GM18870 (cell line): ENCODE measurements at regions not wholly inside any gene's neighbourhood (a gene's known extent, or its start where the extent isn't known, plus 50 kb on each side); places are given as distances from the start of the nearest gene placed in this dataset.
"Not testable (repeated sequence)": the region's sequence is repeated elsewhere in the genome, so short reads cannot be mapped to it uniquely, and the experiment has no call there.

Experiments used
- ATAC-seq: cut with Tn5 transposase; IDR thresholded peaks from one replicate; pipeline ENCODE4 v1.9.1; 2021; ENCODE audit warnings: moderate library complexity; ENCODE audit not compliant: unreplicated experiment

DNA sequence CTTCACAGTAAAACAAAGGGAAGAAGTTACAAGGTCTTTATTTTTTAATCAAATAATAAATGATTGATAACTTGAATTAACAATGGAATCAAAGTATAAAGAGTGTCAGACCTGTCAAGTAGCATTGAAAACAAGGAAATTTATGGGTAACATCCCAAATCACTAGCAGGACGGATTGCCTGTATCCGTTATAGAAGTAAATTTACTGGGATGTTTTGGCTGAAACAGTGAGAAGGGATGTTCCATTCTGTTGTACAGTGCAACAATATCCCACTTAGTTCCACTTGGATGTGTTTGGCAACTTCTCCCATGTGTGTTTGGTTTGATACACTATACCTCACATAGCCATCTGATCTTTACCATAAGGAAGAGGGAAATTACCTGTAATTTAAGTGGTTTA is 421.0 kb upstream of the CHD1 start:
- no peak for ATAC-seq

DNA sequence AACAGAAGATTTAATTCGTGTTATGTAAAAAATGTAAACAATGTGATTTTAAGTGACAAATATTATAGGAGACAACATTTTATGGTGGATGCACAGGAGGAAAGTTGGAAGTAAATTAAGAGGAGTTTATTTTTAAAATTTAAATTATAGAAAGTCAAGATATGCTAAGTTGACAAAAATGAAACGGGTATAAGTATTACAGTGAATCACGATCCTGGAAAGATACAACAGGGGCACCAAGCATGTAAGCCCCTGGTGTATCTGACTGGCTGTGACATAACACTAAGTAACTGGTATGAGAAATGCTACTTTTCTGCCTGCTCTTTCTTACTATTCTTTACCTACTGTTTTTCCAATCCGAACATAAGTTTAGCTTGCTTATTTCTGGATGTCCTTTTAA is 419.8 kb upstream of the CHD1 start:
- ATAC-seq = no peak

DNA sequence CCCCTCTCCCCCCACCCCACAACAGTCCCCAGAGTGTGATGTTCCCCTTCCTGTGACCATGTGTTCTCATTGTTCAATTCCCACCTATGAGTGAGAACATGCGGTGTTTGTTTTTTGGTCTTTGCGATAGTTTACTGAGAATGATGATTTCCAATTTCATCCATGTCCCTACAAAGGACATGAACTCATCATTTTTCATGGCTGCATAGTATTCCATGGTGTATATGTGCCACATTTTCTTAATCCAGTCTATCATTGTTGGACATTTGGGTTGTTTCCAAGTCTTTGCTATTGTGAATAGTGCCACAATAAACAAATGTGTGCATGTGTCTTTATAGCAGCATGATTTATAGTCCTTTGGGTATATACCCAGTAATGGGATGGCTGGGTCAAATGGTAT is 411.0 kb upstream of the CHD1 start:
- not testable (repeated sequence) for ATAC-seq

DNA sequence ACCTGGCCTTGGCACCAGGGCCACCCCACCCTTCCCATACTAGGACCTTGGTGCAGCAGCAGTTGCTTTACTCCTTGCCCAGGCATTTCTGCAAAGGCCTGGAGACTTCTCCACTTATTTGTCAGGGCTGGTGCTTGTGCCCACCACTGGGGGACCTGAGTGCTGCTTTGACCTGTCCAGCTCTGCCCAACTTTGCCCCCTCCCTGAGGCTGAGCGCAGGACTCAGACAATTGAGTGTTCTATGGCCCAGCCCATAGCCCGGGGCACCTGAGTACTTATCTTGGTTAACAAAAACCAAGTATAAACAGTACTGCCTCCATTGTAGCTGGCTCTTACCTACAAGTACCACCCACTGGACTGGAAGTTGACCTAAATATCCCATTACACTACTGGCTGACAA is 406.1 kb upstream of the CHD1 start:
- no peak for ATAC-seq

DNA sequence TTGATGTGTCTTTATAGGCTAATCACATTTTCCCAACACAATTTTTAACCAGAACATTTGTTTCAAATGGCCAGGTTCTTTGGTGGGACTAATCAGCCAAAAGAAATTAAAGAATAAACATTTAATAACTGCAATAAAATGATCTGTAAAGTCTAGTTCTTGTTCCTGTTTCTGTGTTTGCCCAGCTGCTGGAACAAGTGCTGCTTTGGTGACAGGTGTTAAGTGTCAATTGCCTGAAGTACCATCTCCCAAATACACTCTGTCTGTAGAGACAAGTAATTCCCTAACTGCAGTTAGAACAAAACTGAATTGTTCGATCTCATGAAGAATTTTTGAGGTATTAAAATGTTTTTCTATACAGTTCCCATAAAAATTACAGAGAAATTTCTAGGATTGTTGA is 402.3 kb upstream of the CHD1 start:
- no peak for ATAC-seq

DNA sequence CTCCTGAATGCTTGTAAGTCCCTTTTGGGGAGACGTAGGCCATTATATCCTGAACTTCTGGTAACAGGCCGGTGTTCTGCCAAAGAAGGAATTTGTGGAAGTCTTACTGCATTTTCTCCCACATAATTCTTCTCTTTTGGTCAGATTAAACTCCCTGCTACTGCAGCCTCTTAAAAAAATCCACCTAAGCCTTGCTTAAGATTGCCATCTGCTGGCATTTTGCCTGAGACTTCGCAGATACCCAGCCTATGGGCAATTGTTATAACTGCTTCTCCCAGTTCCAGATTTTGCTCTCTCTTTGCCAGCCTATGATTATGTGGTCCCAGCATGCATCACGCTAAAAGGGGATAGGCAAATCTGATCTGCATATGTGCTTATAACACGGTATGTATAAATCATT is 391.6 kb upstream of the CHD1 start:
- ATAC-seq = no peak

DNA sequence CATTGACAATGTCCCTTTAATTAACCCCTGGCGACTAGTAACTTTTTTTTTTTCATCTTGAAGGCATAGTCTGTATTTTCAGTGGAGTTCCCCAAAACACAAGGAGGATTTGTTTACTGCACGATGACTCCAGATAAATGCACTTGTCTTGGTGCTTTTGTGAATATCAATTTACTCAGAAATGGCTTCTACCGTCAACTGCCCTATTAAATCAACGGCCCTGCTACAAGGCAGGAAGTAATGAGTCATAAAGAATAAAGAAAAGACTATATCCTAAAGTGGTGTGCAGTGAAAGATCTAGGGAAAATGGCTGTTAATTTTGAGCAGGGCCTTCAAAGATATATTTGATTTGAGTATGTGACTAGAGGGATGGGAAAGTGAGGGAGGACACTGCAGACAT is 388.3 kb upstream of the CHD1 start:
- ATAC-seq = no peak

DNA sequence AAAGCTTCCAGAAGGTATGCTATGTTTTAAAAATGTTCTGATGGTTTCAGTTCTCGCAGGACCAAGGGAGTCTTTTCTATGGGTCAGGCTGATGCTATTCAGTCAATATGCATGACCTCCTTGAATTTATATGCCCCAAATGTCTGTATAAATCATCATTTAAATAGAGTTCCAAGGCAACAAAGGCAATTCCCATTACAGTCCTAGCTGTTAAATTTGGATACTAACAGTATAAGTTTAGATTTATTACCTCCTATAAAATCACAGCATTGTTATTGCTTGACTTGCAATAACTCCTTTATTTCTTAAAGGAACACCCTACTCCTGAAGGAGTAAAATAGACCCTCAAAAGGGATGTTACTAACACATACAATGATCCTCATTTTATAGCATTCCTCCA is 387.7 kb upstream of the CHD1 start:
- no peak for ATAC-seq

DNA sequence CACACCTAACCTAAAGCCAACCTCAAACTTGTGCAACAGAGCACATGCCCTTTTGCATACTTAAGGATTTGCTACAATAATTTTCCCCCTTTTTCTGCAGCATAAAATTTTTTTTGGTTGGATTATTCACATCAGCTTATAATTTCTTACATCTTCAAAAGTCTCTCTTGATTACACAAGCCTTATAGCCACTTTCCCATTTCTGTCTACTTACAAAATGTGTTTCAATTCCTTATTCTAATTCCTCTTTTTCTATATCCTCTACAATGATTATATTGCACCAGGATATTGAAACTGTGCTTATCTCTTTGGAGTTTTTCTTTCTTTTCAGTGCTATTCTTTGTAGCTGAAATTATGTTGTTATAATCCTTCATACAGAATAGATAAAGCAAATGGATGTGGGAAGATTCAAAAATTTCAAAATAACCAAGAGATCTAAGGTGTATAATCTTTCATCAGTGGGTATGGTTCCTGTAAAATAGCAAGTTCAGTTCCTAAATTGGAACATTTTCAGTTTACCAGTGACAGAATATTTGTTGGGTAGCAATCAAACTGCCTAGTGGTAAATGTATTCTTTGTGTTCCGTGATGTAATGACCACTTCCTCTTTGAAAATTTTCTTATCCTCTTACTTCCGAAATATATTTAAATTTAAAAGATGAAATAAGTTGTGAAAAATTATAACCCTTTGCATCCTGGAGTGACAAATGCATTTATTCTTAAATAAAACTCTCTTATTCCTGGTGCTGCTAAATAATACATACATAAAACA is 386.8 kb upstream of the CHD1 start:
- no peak for ATAC-seq

DNA sequence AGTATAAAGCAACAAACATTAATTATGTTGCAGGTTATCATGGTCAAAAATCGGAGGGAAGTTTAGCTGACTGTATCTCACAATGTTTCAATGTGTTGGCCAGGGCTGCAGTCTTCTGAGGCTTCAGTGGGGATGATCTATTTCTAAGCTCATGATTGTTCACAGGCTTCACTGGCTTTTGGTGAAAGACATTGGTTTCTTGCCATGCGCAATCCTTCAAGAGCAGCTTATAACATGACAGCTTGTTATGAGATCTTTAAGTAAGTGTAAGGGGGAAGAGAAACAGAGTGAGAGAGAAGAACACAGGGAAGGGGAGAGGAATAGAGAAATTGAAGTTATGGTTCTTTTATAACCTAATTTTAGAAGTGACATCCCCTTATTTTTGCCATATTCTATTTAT is 385.9 kb upstream of the CHD1 start:
- ATAC-seq = no peak

DNA sequence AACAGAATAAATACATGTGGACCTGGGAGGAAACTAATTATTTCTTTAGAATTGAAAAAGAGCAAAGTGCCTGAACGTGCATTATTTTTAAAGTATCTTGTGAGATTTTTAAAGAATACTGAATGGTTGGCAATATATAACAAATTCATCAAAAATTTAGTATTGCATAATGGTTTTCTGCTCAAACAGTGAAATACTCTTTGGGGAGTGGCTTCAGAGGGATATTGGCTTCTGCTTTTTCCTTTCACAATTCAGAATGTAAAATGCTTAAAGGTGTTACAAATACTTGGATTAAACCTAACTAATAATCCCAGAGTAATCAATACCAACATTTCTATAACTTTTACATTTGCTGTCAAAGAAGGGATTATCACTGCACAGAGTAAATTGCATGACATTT is 379.3 kb upstream of the CHD1 start:
- no peak for ATAC-seq

DNA sequence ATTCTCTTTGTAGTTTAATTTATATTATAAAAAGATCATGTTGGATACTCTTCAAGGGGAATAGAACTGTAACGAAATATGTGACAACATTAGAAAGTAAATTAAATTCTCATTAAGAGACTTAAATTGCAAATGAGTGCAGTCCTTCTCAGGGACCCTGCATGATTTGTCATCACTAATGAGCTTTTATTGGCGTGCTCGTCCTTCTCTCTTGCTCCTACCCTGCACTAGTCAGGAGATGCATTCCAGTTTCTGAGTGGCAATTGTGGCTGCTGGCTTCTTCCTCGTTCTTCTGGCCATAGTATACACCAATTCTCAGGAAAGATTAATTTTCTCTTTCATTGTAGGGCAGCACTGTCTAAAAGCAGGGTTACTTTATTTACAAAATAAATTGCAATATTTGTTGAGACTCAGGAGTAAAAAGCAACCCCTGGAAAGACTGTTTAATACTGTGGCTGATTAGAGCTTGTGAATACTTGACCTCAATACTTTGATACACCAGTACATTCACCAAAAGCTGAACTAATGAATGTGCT is 376.3 kb upstream of the CHD1 start:
- ATAC-seq = no peak

DNA sequence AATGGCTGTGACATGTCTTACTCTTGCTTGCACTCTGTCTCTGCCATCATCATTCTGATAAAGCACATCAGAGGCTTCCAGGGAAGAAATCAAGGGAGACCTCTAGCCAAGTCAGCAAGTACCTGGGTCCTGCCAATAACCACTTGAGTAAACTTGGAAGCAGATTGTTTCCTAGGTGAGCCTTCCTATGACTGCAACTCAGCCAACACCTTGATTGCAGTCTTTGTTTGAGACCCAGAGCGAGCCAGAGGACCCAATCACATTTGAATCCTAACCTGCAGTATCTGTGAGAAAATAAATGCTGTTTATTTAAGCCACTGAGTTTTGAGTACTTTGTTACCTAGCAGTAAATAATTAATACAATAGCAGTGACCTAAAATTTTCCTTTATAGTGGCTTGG is 356.8 kb upstream of the CHD1 start:
- no peak for ATAC-seq

DNA sequence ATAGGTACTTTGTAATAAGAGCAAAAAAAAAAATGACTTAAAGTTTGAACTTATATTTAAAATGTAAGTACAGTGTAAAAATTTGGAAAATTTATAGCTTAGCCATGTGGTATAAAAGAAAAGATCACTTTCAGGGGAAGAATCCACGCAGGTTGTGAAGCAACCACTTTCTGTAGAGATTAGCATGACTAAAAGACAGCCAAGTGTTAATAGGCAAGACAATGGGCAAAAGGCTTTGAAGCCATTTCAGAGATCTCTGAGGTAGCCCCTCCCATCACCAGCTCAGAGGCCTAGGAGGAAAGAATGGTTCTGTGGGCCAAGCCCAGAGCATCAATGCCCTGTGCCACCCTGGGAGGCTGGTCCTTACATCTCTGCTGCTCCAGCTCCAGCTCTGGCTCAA is 346.3 kb upstream of the CHD1 start:
- ATAC-seq = no peak

DNA sequence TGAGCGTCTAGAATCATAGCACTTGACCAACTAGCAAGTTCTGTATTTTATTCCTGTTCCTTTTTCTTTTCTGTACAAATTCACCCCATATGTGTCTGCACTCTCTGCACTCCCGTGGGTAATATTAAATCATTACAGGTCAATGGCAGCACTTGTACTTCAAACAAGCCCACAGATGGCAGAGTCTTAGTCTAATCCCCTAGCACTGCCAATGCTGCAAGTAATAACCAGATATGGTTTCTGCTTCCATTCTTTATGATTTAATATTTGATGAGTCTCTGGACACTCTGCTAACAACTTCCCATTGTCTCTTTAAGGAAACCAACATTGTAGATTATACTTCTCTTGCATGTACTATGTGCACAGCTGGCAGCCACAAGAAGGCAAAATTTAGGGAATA is 343.8 kb upstream of the CHD1 start:
- ATAC-seq = no peak

DNA sequence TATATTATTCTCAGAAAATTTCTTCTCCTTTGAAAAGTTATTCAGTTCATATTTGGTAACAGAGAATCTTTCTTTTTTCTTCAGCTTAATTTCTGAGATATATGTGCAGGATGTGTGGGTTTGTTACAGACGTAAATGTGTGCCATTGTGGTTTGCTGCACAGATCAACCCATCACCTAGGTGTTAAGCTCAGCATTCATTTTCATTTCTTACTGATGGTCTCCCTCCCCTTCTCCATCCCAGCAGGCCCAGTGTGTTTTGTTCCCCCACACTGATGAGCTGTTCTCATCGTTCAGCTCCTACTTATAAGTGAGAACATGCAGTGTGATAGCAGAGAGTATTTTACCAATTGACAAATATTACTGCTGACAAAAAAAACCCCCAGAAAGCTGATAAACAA is 330.0 kb upstream of the CHD1 start:
- no peak for ATAC-seq

DNA sequence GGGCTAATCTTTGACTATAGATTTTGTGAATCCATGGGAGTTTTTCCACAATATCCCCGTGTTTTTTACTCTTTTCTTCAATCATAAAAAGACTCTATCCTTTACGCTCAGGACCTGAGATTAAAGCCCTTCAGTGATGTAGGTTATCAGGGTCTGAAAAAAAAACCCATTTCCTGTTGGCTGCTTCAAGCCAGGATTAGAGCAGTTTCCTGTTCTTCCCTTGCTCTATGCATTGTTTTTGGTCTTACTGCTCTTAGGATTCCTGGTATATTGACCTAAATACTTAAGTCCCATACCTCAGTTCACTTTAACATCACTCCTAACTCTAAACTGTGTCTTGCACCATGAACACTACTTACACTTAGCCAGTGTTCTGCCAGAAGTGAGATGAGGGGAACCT is 319.3 kb upstream of the CHD1 start:
- ATAC-seq = no peak

DNA sequence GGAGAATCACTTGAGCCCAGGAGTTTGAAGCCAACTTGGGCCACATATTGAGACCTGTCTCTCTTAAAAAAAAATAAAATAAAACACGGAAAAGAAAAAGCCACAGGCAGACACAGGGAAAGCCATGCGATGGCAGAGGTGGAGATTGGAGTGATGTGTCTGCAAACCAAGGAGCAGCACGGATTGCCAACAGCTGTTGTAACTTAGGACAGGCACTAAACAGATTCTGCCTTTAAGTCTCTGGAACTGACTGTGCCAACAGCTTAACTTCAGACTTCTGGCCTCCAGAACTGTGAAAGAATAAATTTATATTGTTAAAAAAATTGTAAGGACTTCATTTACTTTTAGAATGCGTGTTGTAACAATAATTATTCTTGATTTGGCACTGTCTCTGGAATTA is 318.5 kb upstream of the CHD1 start:
- ATAC-seq = no peak

DNA sequence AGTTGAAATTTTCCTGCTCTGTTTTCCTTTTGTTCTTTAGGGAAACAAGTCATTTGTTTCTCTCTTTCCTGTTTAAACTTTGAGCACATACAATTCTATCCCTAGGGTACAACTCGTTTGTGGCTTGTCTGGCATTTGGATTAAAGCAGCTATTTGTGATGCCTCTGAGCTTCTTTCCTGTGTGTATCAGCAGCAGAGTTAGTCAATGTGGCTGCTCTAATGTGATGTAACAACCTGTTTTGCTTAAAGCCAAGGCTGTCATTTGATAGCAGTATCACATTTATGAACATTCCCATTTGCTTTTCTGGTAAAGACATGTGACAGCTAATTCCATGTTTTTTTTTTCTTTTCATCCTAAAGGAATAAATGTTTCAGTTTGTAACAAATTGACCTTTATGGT is 314.3 kb upstream of the CHD1 start:
- ATAC-seq = no peak

DNA sequence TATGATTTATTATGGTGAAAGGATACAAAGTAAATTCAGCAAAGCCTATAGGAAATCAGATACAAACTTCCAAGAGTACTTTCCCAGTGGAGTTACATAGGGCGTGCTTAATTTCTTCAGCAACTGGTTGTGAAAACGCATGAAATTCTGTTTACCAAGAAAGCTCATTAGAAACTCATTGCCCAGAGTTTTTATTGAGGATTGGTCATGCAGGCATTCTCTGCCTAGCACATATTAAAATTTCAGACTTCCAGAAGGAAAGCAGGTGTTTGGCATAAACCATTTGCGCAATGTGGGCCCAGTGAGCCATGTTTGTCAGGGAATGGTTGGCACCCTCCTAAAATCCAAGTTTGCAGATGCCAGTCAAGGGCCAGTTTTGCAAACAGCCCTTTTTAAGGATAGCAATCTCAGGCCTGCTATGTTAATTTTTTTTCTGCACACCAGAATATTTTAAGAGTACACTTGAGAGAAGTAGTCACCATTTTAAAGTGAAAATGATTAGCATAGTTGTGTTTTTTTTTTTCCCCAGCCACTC is 311.1 kb upstream of the CHD1 start:
- no peak for ATAC-seq

DNA sequence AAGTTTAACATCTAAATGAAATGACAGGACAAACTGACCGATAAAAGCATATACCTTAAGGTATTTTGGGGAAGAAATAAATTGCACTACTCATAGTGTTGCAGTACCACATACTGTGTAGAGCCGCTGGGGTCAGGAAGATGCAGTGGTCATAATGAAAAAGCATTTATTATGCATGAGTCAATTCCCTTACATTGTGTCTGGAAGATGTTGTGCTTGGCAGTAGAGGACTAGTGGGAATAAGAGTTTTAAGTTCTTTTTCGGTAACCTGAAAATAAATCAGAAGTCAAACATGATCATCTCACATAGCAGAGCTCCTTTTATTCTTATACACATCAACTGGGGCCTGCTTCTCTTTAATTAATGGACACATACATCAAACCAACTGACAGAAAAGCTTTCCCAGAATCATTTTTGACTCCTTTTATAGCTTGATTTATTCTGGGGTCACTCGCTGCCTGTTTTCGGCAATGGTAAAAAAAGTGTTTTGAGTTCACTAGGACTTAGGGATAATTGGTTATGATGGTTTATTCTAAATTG is 262.5 kb upstream of the CHD1 start:
- ATAC-seq = no peak

DNA sequence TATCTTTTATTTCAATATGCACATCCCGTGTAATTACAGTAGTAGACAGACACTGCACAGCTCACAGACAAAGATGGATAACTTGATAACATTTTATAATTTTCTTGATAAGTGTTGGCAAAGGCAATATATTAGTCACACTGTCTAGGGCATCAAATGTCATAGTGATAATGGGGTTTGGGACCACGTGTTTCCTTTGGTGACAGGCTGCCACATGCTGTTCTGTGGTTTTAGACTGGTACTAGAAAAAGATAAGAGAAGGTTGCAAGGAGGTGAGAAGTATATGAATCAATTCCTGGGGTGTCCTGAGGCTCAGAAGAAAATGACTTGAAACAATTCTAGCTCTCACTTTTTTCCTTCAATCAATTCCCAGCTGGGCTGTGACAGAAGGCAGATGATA is 258.8 kb upstream of the CHD1 start:
- ATAC-seq = no peak

DNA sequence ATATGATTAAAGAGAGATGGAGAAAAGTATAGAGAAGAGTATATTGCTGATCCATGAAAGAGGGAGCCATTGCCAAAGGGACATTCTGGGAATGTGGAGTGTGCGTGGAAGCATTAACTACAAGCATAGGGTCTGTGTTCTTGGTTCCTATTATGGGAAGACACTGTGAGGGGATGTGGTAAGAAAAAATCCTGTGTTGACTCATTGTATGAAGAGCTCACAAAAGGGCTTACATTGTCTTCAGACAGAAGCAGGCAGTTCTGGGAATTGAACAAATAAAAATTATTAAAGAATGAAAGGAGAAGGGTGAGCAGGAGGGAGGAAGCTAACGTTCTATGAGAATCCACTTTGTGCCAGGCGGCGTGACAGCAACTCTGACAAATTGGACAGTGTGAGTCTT is 250.4 kb upstream of the CHD1 start:
- ATAC-seq = no peak
